NCI-H748 (cell line): ENCODE measurements at regions not wholly inside any gene's neighbourhood (a gene's known extent, or its start where the extent isn't known, plus 50 kb on each side); places are given as distances from the start of the nearest gene placed in this dataset.

ENCODE experiments used
- DNase-seq: peaks from one replicate; lab custom pipeline; 2025; ENCODE audit not compliant: unreplicated experiment; lab: John Stamatoyannopoulos, UW

GRCh38 chr3:16050641-16051467, 123.6 kb upstream of the GALNT15 start:
- no peak for DNase-seq

- no peak for DNase-seq
Measured at GRCh38 chr3:16051691-16052090, 122.8 kb upstream of the GALNT15 start.

GRCh38 chr3:16052964-16053363, 121.5 kb upstream of the GALNT15 start:
- DNase-seq = no peak

GRCh38 chr3:16053794-16054193, 120.7 kb upstream of the GALNT15 start:
- no peak for DNase-seq

GRCh38 chr3:16055606-16056211, 118.8 kb upstream of the GALNT15 start:
- DNase-seq = peak; percentile 65

- no peak for DNase-seq
Measured at GRCh38 chr3:16056217-16056616, 118.3 kb upstream of the GALNT15 start.

- DNase-seq = no peak
Measured at GRCh38 chr3:16058521-16058920, 116.0 kb upstream of the GALNT15 start.

- DNase-seq = no peak
Measured at GRCh38 chr3:16059081-16059537, 115.4 kb upstream of the GALNT15 start.

- DNase-seq = no peak
Measured at GRCh38 chr3:16059711-16060357, 114.6 kb upstream of the GALNT15 start.

GRCh38 chr3:16060358-16060852, 114.1 kb upstream of the GALNT15 start:
- no peak for DNase-seq

GRCh38 chr3:16060945-16061344, 113.5 kb upstream of the GALNT15 start:
- DNase-seq = no peak

GRCh38 chr3:16061491-16061890, 113.0 kb upstream of the GALNT15 start:
- no peak for DNase-seq

- DNase-seq = no peak
Measured at GRCh38 chr3:16063603-16064002, 110.9 kb upstream of the GALNT15 start.

- DNase-seq = no peak
Measured at GRCh38 chr3:16064642-16065414, 109.7 kb upstream of the GALNT15 start.

GRCh38 chr3:16066545-16066944, 107.9 kb upstream of the GALNT15 start:
- DNase-seq = no peak

- no peak for DNase-seq
Measured at GRCh38 chr3:16066975-16067374, 107.5 kb upstream of the GALNT15 start.

- no peak for DNase-seq
Measured at GRCh38 chr3:16067837-16068471, 106.5 kb upstream of the GALNT15 start.

GRCh38 chr3:16069149-16069922, 105.1 kb upstream of the GALNT15 start:
- no peak for DNase-seq

GRCh38 chr3:16070707-16071106, 103.8 kb upstream of the GALNT15 start:
- DNase-seq = no peak

GRCh38 chr3:16071206-16071605, 103.3 kb upstream of the GALNT15 start:
- peak; percentile 43 for DNase-seq
